ENCODE measurements at regions not wholly inside any gene's neighbourhood (a gene's known extent, or its start where the extent isn't known, plus 50 kb on each side); places are given as distances from the start of the nearest gene placed in this dataset.

DNA sequence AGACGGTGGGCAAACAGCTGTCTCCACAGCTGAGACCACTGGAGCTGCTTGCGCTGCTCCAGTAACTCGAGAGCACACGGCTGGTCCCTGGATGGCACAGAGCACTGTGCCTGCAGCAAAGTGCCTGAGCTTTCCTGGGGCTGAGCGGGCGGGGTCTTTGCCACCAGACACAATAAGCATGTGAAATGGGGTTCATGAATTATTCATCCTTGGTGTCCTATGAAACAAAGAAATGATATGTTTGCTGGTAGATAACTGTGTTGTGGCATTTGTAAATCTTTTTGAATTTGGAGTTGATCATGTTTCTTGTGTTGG is 151.7 kb upstream of the MPDZ start (continued):
- TF ChIP-seq HMG20B (CRISPR knock-in tag; IDR thresholded peaks at IDR 0.05), result no peak
- TF ChIP-seq BDP1 (IDR thresholded peaks at IDR 0.05; ENCODE audit: insufficient read depth, insufficient read length), result no peak
- no peak for TF ChIP-seq BHLHE40 (IDR thresholded peaks at IDR 0.05; ENCODE audit: low read length)

DNA sequence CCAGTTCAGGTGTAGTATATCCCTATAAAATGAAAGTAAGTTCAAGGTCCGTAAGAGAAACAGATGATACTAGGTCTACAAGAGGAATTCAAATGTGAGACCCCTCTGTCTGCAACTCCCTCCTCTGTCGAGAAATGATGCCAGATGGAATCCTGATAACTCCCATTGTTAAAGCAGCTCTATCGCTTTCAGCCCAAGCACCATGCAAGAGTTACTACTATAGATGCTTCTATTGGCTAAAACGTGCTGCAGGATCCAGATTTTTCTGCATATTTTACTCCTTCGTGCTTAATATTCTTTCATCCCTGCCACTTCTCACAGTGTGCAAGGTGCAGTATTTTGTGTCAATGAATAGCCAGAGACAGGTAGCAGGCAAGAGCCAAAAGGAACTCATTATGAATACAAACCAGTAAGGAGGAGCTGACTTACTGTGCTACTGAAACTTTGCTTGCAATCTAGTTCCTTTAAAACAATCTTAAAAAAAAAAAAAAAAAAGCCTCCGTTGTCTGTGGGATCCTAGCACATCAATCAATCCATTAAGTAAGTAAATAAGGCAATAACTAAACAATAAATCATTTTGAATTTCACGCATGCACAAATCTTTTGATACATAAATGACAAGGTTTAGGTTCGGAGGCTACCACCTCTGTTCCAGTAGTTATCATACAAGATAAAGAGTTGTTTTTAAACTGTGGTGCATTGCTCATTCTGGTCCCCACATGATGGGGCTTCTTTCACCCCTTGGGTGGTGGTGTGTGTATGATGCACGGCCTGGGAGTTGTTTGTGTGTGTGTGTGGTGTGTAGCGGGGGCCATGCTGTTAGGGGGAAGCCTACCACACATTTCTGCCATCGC is 151.1 kb upstream of the MPDZ start:
- Histone ChIP-seq H3K9ac (ENCODE audit: insufficient read depth in 1 of 2, low read depth in 2 of 2, low read length in 2 of 2) (no peak overlapping the region), H3K27me3 (ENCODE audit: control insufficient read depth in 2 of 2, insufficient read depth in 2 of 2, low read length in 2 of 2) (no peaks in the 10 kb centered on the region), H3K9me1 (ENCODE audit: control insufficient read depth, insufficient read depth, low read length) (no peaks in the 10 kb centered on the region), H3K9me3 (replicated peaks; ENCODE audit: control insufficient read depth, insufficient read depth, low read depth, low read length) (no peaks in the 10 kb centered on the region), H3K79me2 (ENCODE audit: control insufficient read depth, insufficient read depth, low read length) (no peaks in the 10 kb centered on the region), H3K4me3 (no peak overlapping the region), H3K36me3 (ENCODE audit: control insufficient read depth, insufficient read depth, low read length) (no peaks in the 10 kb centered on the region), H4K20me1 (replicated peaks; ENCODE audit: control insufficient read depth, insufficient read depth, low read length) (no peaks in the 10 kb centered on the region), H3K4me1 (replicated peaks in 1 of 2; ENCODE audit: control insufficient read depth in 2 of 2, insufficient read depth in 2 of 2, low read length in 2 of 2) (no peaks in the 10 kb centered on the region), H3K4me2 (ENCODE audit: insufficient read depth, low read length) (no peak overlapping the region), H2AFZ (ENCODE audit: low read depth, low read length) (no peak overlapping the region), H3K27ac (ENCODE audit: extremely low read depth, low read depth, low read length) (no peak overlapping the region)
- ChIA-PET CTCF (ENCODE audit: low intra/inter-chr PET ratio) (no interaction called here), POLR2A (no interaction called here)
- no peak for FAIRE-seq
- no peak for TF ChIP-seq PHF20 (IDR thresholded peaks at IDR 0.05; ENCODE audit: partially characterized antibody)
- no peak for TF ChIP-seq ERF (CRISPR knock-in tag; IDR thresholded peaks at IDR 0.05)
- intact Hi-C loops (cut with micrococcal nuclease) (no loop called here), in situ Hi-C loops (cut with MboI) (loop anchor here (25.0 kb wide), 1 partner anchor 1007 kb away; no protein-coding TSS in a partner anchor)
- WGBS (ENCODE audit: insufficient coverage, low coverage, missing lambda C conversion rate), result 3% methylated on average over 10 of the region's 11 CpGs
- no TSS peak for BruUV-seq (replicated peaks)
- no peak for ATAC-seq
- DNase-seq (ENCODE audit: extremely low read depth in 1 of 4, low spot score in 3 of 4), result no peak

Measured in K562 (cell line).